Temporal lobe (tissue), 1 donor: ENCODE measurements at regions not wholly inside any gene's neighbourhood (a gene's known extent, or its start where the extent isn't known, plus 50 kb on each side); places are given as distances from the start of the nearest gene placed in this dataset. TPM values are rescaled to one million over a fixed set of nuclear protein-coding genes. Genes with fewer than 3 reads are reported as not detected.

Experiments
- small RNA-seq: library from RNA; depleted of rRNA; stranded (forward); fragments of <200 nt; gene quantifications from one replicate; pipeline ENCODE3, GENCODE V24; 2014; ENCODE audit warnings: low replicate concordance

Small RNA genes lying in the stretch of these regions (small RNA-seq; reads per million reads assigned to genes)
- gene AC002545.1 (not detected), gene RF00019 (not detected)
